GM21528 (cell line): ENCODE measurements at regions not wholly inside any gene's neighbourhood (a gene's known extent, or its start where the extent isn't known, plus 50 kb on each side); places are given as distances from the start of the nearest gene placed in this dataset.
"Not testable (repeated sequence)": the region's sequence is repeated elsewhere in the genome, so short reads cannot be mapped to it uniquely, and the experiment has no call there.

Experiments
- ATAC-seq: cut with Tn5 transposase; IDR thresholded peaks from one replicate; pipeline ENCODE4 v1.9.1; 2021; ENCODE audit warnings: mild to moderate bottlenecking, moderate library complexity; ENCODE audit not compliant: unreplicated experiment, low FRiP score

GRCh38 chr7:80020277-80020676 is 114.4 kb upstream of the GNAI1 start:
- ATAC-seq, result not testable (repeated sequence)

GRCh38 chr7:80019809-80020207 is 114.8 kb upstream of the GNAI1 start:
- not testable (repeated sequence) for ATAC-seq

- ATAC-seq, result peak; percentile 92
These were observed 115.5 kb upstream of the GNAI1 start for GRCh38 chr7:80018941-80019808.

GRCh38 chr7:80017101-80017698 is 117.4 kb upstream of the GNAI1 start:
- no peak for ATAC-seq

GRCh38 chr7:80014511-80014910 is 120.1 kb upstream of the GNAI1 start:
- ATAC-seq, result no peak

GRCh38 chr7:80008039-80008438 is 126.6 kb upstream of the GNAI1 start:
- ATAC-seq, result no peak

GRCh38 chr7:80002865-80003264 is 131.8 kb upstream of the GNAI1 start:
- no peak for ATAC-seq

- no peak for ATAC-seq
These were observed 136.3 kb upstream of the GNAI1 start for GRCh38 chr7:79998363-79998762.

- no peak for ATAC-seq
These were observed 137.3 kb upstream of the GNAI1 start for GRCh38 chr7:79997345-79997744.

GRCh38 chr7:79995741-79996140 is 138.9 kb upstream of the GNAI1 start:
- not testable (repeated sequence) for ATAC-seq

- ATAC-seq, result no peak
These were observed 146.0 kb upstream of the GNAI1 start for GRCh38 chr7:79988653-79989052.

GRCh38 chr7:79984210-79984609 is 150.4 kb upstream of the GNAI1 start:
- no peak for ATAC-seq

GRCh38 chr7:79982141-79982770 is 152.4 kb upstream of the GNAI1 start:
- no peak for ATAC-seq

- no peak for ATAC-seq
These were observed 154.3 kb upstream of the GNAI1 start for GRCh38 chr7:79980376-79980775.

- no peak for ATAC-seq
These were observed 155.2 kb upstream of the GNAI1 start for GRCh38 chr7:79979437-79979836.

GRCh38 chr7:79977481-79977880 is 157.2 kb upstream of the GNAI1 start:
- no peak for ATAC-seq

- not testable (repeated sequence) for ATAC-seq
These were observed 158.0 kb upstream of the GNAI1 start for GRCh38 chr7:79976711-79977020.

GRCh38 chr7:79975986-79976710 is 158.5 kb upstream of the GNAI1 start:
- not testable (repeated sequence) for ATAC-seq

GRCh38 chr7:79973455-79973854 is 161.2 kb upstream of the GNAI1 start:
- no peak for ATAC-seq

- ATAC-seq, result no peak
These were observed 163.6 kb upstream of the GNAI1 start for GRCh38 chr7:79971058-79971457.

GRCh38 chr7:79968894-79969293 is 165.7 kb upstream of the GNAI1 start:
- no peak for ATAC-seq
